WERI-Rb-1 (cell line): ENCODE measurements at regions not wholly inside any gene's neighbourhood (a gene's known extent, or its start where the extent isn't known, plus 50 kb on each side); places are given as distances from the start of the nearest gene placed in this dataset.

Source experiments
- DNase-seq: peaks from one replicate; pipeline ENCODE4 v3.0.0-alpha.2; 2020
- H3K27ac ChIP-seq: fragments of 250-450 bp; sonication (Bioruptor Pico); 2 replicates; pipeline ENCODE4 v1.5.1; 2020; ENCODE audit warnings: mild to moderate bottlenecking, moderate library complexity
- H3K27me3 ChIP-seq: fragments of 250-450 bp; sonication (Bioruptor Pico); 2 replicates; pipeline ENCODE4 v1.5.1; 2021; ENCODE audit warnings: mild to moderate bottlenecking, low read depth, moderate library complexity; ENCODE audit not compliant: insufficient read depth, severe bottlenecking
- H3K36me3 ChIP-seq: fragments of 250-450 bp; sonication (Bioruptor Pico); 2 replicates; pipeline ENCODE4 v1.5.1; 2020; ENCODE audit warnings: mild to moderate bottlenecking, moderate library complexity
- H3K4me3 ChIP-seq: 2 replicates; pipeline ENCODE4 v1.5.1; 2011; ENCODE audit warnings: low read depth, mild to moderate bottlenecking, control low read depth, low read length
- H3K9me3 ChIP-seq: fragments of 250-450 bp; sonication (Bioruptor Pico); 2 replicates; pipeline ENCODE4 v1.5.1; 2021; ENCODE audit warnings: mild to moderate bottlenecking, moderate library complexity; ENCODE audit not compliant: severe bottlenecking
- TF ChIP-seq, protein P1 (sequence below): IDR thresholded peaks from 2 replicates; pipeline ENCODE4 v1.5.1; 2011; ENCODE audit warnings: low read depth, mild to moderate bottlenecking, control low read depth, inconsistent platforms, low read length

DNA sequence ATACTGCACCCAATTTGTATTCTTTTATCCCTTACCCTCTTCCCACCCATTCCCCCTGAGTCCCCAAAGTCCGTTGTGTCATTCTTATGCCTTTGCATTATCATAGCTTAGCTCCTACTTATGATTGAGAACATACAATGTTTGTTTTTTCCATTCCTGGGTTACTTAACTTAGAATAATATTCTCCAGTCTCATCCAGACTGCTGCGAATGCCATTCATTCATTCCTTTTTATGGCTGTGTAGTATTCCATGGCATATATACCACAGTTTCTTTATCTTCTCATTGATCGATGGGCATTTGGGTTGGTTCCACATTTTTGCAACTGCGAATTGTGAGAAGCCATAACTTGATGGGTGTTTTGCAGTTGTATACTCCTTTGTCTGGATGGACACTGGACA is 62.8 kb downstream of the FHIP1A start:
- no peak overlapping the region for H3K4me3 ChIP-seq
- TF ChIP-seq, protein P1, sequence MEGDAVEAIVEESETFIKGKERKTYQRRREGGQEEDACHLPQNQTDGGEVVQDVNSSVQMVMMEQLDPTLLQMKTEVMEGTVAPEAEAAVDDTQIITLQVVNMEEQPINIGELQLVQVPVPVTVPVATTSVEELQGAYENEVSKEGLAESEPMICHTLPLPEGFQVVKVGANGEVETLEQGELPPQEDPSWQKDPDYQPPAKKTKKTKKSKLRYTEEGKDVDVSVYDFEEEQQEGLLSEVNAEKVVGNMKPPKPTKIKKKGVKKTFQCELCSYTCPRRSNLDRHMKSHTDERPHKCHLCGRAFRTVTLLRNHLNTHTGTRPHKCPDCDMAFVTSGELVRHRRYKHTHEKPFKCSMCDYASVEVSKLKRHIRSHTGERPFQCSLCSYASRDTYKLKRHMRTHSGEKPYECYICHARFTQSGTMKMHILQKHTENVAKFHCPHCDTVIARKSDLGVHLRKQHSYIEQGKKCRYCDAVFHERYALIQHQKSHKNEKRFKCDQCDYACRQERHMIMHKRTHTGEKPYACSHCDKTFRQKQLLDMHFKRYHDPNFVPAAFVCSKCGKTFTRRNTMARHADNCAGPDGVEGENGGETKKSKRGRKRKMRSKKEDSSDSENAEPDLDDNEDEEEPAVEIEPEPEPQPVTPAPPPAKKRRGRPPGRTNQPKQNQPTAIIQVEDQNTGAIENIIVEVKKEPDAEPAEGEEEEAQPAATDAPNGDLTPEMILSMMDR: no peak
- H3K9me3 ChIP-seq: no peaks in the 10 kb centered on the region
- H3K27me3 ChIP-seq: no peaks in the 10 kb centered on the region
- no peak overlapping the region for H3K27ac ChIP-seq
- no peaks in the 10 kb centered on the region for H3K36me3 ChIP-seq
- DNase-seq: no peak

DNA sequence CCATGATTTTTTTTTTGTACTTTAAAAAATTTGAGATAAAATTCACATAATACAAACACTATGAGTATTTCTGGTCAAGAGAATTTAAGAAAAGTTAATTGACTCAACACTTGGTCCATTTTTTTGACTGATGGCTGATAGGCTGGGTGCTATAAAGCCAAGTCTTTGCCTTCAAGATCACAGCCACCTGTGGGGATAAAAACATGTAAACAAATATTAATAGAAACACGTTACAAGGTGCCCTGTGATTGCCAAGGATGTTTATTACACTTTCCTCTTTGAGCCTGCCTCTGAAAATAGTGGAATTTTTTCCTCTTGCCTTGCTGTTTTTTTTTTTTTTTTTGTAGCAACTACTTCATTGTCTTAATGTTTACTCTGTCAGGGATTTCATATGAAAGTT is 63.3 kb downstream of the FHIP1A start:
- DNase-seq: no peak
- Histone ChIP-seq H3K27me3 (no peaks in the 10 kb centered on the region), H3K36me3 (no peaks in the 10 kb centered on the region), H3K4me3 (no peak overlapping the region), H3K27ac (no peak overlapping the region), H3K9me3 (no peaks in the 10 kb centered on the region)
- TF ChIP-seq, protein P1: no peak

DNA sequence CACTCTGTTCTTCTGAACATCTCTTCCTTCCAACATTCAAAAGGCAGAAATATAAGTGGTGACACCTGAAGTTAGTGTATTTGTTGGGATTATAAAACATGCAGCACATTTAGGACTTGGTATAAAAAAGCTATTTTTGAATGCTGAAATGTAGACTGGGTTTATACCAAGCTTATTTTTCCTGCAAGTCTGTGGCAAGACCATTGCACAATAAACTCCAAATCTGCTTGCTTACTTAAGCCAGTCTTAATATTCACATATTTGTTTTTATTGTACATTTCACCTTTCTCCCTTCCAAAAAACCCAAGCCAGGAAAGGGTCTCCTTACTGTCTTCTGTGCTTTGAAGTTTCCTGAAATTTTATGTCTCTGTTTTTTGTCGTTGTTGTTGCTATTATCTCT is 63.7 kb downstream of the FHIP1A start:
- H3K27ac ChIP-seq: no peak overlapping the region
- H3K27me3 ChIP-seq: no peaks in the 10 kb centered on the region
- H3K4me3 ChIP-seq: no peak overlapping the region
- TF ChIP-seq, protein P1: no peak
- no peak for DNase-seq
- no peaks in the 10 kb centered on the region for H3K9me3 ChIP-seq
- H3K36me3 ChIP-seq: no peaks in the 10 kb centered on the region

DNA sequence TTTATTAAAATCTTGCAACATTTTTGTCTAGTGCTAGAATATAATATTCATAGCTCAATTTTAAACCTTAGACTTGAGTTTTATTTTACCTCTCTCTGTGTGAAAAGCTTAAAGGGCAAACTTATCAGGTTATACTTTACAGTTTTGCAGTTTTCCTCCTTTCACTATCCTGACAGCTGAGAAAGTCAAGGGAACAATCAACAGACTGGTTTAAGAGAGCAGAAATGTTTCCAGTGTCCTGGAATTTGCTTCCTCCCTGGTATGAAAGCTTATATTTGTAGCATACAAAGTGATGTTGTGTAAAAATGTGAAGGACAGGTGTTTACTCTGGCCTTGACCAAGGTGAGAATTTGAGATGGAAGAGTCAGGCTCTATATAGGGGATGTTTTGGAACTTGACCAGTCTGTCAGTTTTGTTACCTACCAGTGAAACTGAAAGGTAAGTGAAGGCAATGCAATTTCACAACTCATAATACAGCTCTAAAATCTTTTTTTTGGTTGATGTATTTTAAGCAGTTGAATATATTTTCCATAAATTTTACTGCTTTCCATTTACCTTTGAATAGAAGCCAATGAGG is 64.6 kb downstream of the FHIP1A start:
- Histone ChIP-seq H3K9me3 (no peaks in the 10 kb centered on the region), H3K27ac (no peak overlapping the region), H3K4me3 (no peak overlapping the region), H3K27me3 (no peaks in the 10 kb centered on the region), H3K36me3 (no peaks in the 10 kb centered on the region)
- DNase-seq: no peak
- TF ChIP-seq, protein P1: no peak

DNA sequence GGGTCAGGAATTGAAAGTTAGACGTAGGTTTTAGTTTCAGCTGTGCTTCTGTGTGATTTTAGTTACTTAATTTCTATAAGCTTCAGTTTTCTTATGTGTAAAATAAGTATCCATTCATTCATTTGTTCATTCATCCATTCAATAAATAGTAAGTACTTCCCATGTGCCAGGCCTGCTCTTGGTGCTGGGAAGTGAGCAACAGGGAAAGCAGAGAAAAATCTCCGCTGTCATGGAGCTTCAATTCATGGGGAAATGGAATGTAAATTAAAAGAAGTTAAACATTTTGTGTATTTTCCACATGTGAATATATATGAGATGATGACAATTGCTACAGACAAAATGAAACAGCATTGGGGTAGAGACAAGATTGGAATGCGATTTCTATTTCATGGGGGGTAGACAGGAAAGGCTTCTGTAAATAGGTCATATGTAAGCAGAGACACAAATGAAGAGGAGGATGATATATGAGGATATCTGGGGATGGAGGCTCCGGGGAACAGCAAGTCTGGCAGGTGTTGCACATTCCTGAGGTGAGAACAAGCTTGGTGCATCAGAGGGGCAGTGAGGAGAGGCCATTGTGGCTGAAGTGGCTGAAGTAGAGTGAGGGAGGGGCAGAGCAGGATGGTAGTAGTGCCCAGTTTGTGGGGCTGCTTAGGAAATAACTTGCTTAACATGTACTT is 66.2 kb downstream of the FHIP1A start:
- Histone ChIP-seq H3K9me3 (no peaks in the 10 kb centered on the region), H3K27ac (no peak overlapping the region)

More for the DNA sequence above, 66.2 kb downstream of the FHIP1A start:
- TF ChIP-seq, protein P1: no peak
- Histone ChIP-seq H3K27me3 (no peaks in the 10 kb centered on the region), H3K36me3 (no peaks in the 10 kb centered on the region), H3K4me3 (no peak overlapping the region)
- DNase-seq: no peak
